CD4-positive, alpha-beta T cell treated with Interleukin-15 for 4 hours (primary cell): ENCODE measurements at regions not wholly inside any gene's neighbourhood (a gene's known extent, or its start where the extent isn't known, plus 50 kb on each side); places are given as distances from the start of the nearest gene placed in this dataset.
"Not testable (repeated sequence)": the region's sequence is repeated elsewhere in the genome, so short reads cannot be mapped to it uniquely, and the experiment has no call there.

ENCODE experiments used
- DNase-seq: peaks from one replicate; pipeline ENCODE4 v3.0.0-alpha.2; 2020; ENCODE audit warnings: low spot score

- DNase-seq: no peak
Observed at GRCh38 chr5:25570067-25570583, 925.3 kb upstream of the CDH10 start.

GRCh38 chr5:25568989-25569625 is 924.3 kb upstream of the CDH10 start:
- peak; percentile 10 for DNase-seq

GRCh38 chr5:25568294-25568693 is 923.5 kb upstream of the CDH10 start:
- DNase-seq: no peak

- no peak for DNase-seq
Observed at GRCh38 chr5:25567881-25568280, 923.1 kb upstream of the CDH10 start.

- DNase-seq: no peak
Observed at GRCh38 chr5:25562656-25563055, 917.9 kb upstream of the CDH10 start.

- no peak for DNase-seq
Observed at GRCh38 chr5:25554077-25554476, 909.3 kb upstream of the CDH10 start.

GRCh38 chr5:25552871-25553481 is 908.2 kb upstream of the CDH10 start:
- no peak for DNase-seq

GRCh38 chr5:25550793-25551192 is 906.0 kb upstream of the CDH10 start:
- DNase-seq: no peak

GRCh38 chr5:25544652-25545249 is 900.0 kb upstream of the CDH10 start:
- no peak for DNase-seq

- DNase-seq: no peak
Observed at GRCh38 chr5:25540628-25541027, 895.9 kb upstream of the CDH10 start.

GRCh38 chr5:25539536-25539935 is 894.8 kb upstream of the CDH10 start:
- no peak for DNase-seq

GRCh38 chr5:25536461-25536860 is 891.7 kb upstream of the CDH10 start:
- not testable (repeated sequence) for DNase-seq

- DNase-seq: no peak
Observed at GRCh38 chr5:25516141-25516540, 871.4 kb upstream of the CDH10 start.

GRCh38 chr5:25515525-25515924 is 870.7 kb upstream of the CDH10 start:
- DNase-seq: no peak

GRCh38 chr5:25510692-25511091 is 865.9 kb upstream of the CDH10 start:
- DNase-seq: not testable (repeated sequence)

GRCh38 chr5:25508011-25508410 is 863.2 kb upstream of the CDH10 start:
- DNase-seq: not testable (repeated sequence)

- DNase-seq: no peak
Observed at GRCh38 chr5:25500635-25501034, 855.9 kb upstream of the CDH10 start.

GRCh38 chr5:25489834-25490538 is 845.2 kb upstream of the CDH10 start:
- no peak for DNase-seq

- no peak for DNase-seq
Observed at GRCh38 chr5:25488119-25488518, 843.3 kb upstream of the CDH10 start.

- no peak for DNase-seq
Observed at GRCh38 chr5:25484391-25484790, 839.6 kb upstream of the CDH10 start.

GRCh38 chr5:25481463-25481862 is 836.7 kb upstream of the CDH10 start:
- DNase-seq: no peak

- DNase-seq: no peak
Observed at GRCh38 chr5:25459082-25459481, 814.3 kb upstream of the CDH10 start.

- no peak for DNase-seq
Observed at GRCh38 chr5:25458628-25459027, 813.9 kb upstream of the CDH10 start.
